IPS-18c (cell line): ENCODE measurements at regions not wholly inside any gene's neighbourhood (a gene's known extent, or its start where the extent isn't known, plus 50 kb on each side); places are given as distances from the start of the nearest gene placed in this dataset.
"Not testable (repeated sequence)": the region's sequence is repeated elsewhere in the genome, so short reads cannot be mapped to it uniquely, and the experiment has no call there.

Source experiments
- H3K4me3 ChIP-seq: 2 replicates; pipeline ENCODE4 v1.7.0; 2013; ENCODE audit warnings: low read depth, mild to moderate bottlenecking, low read length, moderate library complexity; ENCODE audit not compliant: insufficient read depth
- H3K9me3 ChIP-seq: one replicate; pipeline ENCODE4 v1.6.1; 2013; ENCODE audit warnings: mild to moderate bottlenecking, low read length, moderate library complexity; ENCODE audit not compliant: control insufficient read depth, insufficient read depth

DNA sequence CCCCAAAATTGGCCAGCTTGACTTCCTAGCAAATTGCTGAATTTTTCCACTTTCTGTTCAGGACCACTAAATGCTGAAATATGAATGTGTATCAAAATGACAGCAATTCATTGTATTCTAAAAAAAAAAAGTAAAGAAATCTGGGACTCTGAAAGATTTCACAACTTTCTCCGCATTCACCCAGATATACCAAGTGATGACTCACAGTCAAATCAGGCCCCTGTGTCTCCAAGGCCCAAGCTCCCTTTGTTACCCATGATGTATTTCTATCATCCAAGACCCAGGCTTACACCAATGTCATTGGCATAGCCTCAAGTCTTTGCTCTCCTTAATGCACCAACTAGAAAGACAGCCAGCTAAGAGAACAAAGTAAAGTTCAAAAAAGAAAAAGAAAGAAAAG, 493.9 kb downstream of the NTRK2 start:
- Histone ChIP-seq H3K4me3 (no peak overlapping the region), H3K9me3 (no peaks in the 10 kb centered on the region)

DNA sequence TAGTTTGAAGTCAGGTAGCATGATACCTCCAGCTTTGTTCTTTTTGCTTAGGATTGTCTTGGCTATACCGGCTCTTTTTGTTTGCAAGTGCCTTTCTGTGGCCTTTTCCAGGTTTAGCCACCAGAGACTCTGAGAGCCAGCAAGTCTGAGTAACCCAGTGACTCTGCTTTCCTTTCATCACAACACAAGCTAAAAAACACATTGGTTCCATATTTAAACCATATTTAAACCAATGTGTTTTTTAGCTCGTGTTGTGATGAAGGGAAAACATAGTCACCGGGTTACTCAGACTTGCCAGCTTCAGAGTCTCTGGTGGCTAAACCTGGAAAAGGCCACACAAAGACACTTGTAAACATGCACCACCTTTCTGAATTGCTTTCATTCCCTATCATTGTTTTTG, 493.3 kb downstream of the NTRK2 start:
- no peaks in the 10 kb centered on the region for H3K9me3 ChIP-seq
- H3K4me3 ChIP-seq = no peak overlapping the region

DNA sequence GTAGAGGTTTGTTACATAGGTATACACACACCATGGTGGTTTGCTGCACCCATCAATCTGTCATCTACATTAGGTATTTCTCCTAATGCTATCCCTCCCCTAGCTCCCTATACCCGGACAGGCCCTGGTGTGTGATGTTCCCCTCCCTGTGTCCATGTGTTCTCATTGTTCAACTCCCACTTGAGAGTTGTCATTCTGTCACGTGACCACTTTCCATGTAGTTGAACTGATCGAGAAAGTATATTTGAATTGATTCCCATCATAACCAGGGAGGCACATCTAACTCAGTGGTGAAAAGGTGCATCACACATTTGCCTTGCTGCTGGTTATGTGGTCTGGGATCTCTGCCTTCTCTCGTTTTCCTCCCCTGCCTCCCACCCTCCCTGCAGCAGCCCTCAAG, 491.4 kb downstream of the NTRK2 start:
- H3K4me3 ChIP-seq, H3K9me3 ChIP-seq: not testable (repeated sequence)

DNA sequence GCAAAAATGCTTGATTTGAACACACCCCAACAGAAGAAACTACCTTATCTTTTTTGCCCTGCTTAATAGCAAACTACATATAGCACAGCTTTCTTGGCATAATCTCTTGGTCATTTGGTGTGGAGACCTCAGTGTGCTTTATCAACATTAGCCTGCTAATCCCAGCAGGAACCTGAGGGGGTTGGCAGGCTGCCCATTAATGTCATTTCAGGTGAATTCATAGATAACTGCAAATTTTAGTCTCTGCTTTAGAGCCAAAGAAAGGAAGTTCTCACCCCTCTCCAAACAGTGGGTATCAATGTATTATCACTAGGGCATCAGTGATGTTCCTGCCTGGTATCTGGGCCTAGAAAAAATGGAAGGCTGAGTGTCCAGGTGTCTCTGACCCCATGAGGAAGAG, 489.0 kb downstream of the NTRK2 start:
- H3K9me3 ChIP-seq = no peaks in the 10 kb centered on the region
- H3K4me3 ChIP-seq = no peak overlapping the region

DNA sequence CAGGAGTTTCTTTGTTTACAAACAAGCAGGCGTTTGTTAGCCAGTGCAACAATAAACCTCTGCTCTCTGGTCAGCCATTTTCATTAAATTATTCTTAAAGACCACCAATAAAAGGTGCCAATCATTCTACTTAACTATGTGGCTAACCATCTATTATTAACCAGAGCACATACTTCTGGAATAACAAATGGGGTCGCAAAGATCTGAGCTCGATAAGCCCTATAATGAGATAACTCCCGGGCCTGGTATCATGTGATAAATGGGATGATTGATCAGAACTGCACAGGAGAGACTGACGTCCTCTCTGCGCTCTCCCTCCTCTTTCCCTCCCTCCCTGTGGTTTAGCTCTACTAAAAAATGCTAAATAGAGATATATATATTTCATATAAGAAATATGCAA, 488.2 kb downstream of the NTRK2 start:
- no peaks in the 10 kb centered on the region for H3K9me3 ChIP-seq
- no peak overlapping the region for H3K4me3 ChIP-seq

DNA sequence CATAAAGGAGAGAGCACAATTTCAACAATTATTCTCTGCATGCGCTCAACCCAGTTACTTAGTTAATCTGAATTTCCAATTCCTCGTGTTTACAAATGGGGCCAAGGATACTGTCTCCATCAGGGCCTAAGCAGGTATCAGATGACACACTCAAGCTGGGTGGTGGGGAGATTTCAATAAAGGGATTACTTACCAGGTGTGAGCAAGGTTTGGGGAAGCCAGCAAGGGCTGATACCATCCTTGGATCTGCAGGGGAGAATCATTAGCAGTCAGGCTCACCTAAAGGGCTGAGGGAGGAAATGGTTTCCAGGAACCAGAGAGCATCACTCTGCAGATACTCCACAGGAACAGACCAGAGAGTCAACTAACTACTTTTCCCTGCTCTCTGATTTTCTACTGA, 487.1 kb downstream of the NTRK2 start:
- no peak overlapping the region for H3K4me3 ChIP-seq

DNA sequence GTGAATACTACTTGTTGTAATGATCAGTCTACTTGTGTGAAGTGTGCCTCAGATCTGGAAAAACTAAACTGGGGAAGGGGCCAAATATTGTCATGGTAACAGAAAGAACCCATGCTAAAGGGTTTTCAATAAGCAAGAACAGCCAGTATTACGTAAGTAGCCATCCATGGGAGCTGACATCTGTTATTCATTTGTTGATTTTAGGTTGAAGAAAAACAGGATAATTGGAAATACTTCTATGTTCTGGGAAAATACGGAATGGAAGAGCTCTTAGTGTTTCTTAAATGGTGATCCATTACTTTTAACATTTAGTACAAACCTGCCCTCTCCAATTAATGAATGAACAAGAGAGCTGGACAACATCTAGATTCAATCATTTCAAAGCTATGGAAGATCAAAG, 485.8 kb downstream of the NTRK2 start:
- H3K9me3 ChIP-seq = no peaks in the 10 kb centered on the region
- no peak overlapping the region for H3K4me3 ChIP-seq

More for the DNA sequence above, 487.1 kb downstream of the NTRK2 start:
- H3K9me3 ChIP-seq = no peaks in the 10 kb centered on the region

DNA sequence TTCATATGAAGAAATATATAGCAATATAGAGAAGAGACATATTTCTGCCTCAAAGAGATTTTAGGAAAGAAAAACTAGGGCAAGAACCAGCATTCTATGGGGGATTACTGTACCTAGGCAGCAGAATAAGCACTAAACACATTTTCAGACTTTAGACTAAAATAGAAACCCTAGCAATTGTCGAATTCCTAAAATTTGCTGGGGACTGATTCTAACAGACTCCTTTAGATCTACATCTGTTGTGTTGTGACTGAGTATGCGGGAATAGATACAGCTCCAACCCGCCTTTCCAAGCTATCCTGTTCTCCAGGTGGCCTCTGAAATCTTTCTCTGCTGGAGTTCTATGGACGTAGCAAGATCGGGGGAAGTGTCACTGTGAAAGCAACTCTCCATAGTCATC, 482.2 kb downstream of the NTRK2 start:
- Histone ChIP-seq H3K9me3 (no peaks in the 10 kb centered on the region), H3K4me3 (no peak overlapping the region)

DNA sequence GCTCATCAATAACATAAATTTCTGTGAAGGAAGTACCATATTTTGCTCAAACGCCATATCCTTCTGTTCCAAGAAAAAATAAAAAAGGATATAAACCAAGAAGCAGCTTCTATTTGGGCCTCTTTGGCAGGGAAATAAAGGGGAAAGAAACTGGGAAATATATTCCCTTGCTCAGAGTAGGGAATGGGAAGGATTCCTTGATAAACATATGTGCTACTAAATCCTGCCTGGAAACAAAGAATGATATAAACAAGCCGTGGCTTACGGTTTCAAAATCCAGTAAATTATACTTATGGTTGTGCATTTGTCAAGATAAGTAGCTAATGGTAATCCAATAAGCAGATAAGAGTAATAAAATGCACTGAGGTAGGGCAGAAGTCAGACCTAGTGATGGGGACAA, 481.6 kb downstream of the NTRK2 start:
- no peaks in the 10 kb centered on the region for H3K9me3 ChIP-seq
- H3K4me3 ChIP-seq = no peak overlapping the region

DNA sequence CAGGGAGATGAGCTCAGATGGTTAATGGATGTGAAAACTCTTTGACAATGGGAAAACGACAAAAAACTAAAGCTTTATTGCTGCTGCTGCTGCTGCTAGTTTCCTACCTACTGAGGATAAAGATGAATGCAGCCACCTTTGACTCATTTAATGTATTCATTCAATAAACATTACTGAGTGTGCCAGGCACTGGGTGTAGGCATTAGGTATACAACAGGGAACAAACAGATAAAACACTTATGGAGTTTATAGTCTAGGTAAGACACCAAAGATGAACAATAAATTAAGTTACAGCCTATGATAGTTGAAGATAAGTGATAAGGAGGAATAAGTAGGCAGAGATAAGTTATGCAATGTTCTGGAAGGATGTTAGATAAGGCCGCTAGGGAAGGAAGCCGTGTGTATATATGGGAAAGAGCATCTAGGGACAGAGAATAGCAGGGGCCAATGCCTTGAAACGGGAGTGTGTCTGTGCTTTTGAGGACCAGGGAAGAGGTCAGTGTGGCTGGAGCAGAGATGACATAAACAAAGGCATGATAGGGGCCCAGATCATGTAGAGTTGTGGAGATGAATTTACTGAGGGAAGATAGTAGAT, 477.6 kb downstream of the NTRK2 start:
- Histone ChIP-seq H3K4me3 (no peak overlapping the region), H3K9me3 (no peaks in the 10 kb centered on the region)

DNA sequence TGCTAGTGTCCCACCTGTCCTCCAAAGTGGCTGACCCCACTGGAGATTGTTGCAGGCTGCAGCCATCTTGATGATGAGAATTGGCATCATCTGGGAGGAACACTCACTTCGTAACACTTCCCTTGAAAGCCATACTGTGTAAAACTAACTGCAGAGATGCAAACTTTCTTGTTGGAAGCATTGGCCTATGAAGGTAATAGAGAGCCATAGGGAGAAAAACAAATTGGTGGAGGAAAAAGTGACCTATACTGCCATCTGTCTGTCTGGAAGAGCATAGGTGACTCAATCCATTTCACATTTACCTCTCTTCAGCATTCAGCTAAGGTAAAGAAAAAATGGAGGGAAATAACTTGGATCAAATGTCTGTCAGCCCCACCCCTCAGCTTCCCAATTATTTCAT, 473.4 kb downstream of the NTRK2 start:
- Histone ChIP-seq H3K9me3 (no peaks in the 10 kb centered on the region), H3K4me3 (no peak overlapping the region)

DNA sequence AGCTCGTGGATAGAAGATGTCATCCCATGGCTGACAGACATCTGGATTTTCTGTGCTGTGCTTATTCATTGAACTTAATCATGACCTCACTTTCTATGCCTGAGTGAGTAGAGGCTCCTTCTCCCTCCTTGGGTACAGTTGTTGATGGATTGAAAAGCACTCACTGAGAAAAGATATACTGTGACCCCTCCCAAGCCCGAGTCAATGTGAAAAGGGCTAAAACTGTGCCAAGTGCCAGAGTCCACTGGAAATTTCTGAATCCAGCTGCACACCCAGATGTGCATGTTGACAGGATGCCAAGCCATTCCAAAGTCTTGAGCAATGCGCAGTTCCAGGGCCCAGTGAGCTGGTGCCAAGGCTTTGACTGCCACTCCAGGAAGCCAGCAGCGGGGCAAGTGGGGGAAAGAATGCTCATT, 473.0 kb downstream of the NTRK2 start:
- H3K9me3 ChIP-seq = no peaks in the 10 kb centered on the region
- H3K4me3 ChIP-seq = no peak overlapping the region

DNA sequence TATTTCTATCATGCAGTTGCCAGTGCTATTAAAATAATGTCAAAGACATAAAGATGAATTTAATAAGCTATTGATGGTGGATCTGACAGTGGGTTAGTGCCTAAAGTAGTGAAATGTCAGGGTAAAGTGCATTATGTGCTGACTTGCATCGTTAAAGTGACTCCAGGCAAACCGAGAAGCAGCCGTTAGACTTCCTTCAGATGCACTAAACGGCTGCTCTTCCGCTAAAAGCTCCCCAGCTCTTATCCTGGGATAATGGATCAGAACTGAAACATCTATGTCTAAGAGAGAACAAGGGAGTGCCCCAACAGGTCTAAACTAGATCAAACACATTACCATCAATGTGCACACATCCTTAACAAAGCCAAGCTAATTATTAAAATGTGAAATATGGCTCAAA, 468.2 kb downstream of the NTRK2 start:
- H3K4me3 ChIP-seq = no peak overlapping the region
- H3K9me3 ChIP-seq = peaks cover 2% of the 10 kb centered on the region

DNA sequence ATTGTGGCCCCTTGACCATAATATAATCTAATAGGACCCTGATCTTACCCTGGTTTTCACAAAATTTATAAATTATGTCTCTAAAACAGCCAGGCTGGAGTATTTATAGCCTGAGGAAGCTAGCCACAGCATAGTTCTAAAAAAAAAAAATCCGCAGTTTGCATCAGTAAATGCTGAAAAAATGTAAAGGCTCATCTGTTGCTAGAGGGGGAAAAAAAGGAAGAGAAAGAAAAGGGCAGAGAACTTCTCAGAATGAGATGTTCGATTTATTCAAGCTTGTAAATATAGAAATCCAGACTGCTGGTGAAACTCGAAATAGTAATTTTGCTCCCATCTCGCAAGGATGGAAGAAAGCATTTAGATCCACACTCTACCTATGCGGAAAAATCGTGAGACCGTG, 467.5 kb downstream of the NTRK2 start:
- no peak overlapping the region for H3K4me3 ChIP-seq
- peaks cover 2% of the 10 kb centered on the region for H3K9me3 ChIP-seq

DNA sequence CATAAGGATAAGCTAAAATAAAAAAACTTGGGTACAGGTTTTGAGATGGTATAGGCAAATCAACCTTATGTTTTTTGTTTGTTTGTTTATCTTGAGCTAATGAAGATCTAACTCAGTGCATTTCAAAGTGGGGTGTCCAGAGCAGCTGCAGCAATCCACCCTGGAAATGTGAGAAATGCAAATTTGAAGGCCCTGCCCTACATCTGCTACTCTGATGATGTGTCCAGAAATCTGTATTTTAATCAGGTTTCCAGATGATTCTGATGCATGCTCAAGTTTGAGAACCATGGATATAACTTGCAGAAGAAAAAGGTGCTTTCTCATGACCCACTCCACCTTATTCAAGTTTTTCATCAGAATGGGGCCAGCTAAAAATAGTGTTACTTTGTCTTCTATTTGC, 467.0 kb downstream of the NTRK2 start:
- H3K9me3 ChIP-seq = peaks cover 2% of the 10 kb centered on the region

DNA sequence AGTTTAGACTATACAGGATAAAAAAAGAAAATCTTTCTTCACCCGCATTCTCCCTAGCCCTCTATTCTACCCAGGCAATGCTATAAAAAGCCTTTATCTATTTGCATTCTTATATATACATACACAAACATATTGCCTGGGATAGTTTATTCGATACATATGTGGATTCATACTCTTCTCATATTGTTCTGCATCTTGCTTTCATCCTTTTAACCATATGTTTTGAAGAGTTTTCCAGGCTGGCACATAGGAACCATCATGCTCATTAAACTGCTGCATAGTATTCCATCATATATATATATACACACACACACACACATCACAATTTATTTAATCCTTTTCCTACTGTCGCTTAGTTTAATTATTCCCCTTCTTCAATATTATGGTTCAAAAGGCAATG, 461.2 kb downstream of the NTRK2 start:
- H3K4me3 ChIP-seq = no peak overlapping the region
- peaks cover 2% of the 10 kb centered on the region for H3K9me3 ChIP-seq

More for the DNA sequence above, 467.0 kb downstream of the NTRK2 start:
- H3K4me3 ChIP-seq = no peak overlapping the region

DNA sequence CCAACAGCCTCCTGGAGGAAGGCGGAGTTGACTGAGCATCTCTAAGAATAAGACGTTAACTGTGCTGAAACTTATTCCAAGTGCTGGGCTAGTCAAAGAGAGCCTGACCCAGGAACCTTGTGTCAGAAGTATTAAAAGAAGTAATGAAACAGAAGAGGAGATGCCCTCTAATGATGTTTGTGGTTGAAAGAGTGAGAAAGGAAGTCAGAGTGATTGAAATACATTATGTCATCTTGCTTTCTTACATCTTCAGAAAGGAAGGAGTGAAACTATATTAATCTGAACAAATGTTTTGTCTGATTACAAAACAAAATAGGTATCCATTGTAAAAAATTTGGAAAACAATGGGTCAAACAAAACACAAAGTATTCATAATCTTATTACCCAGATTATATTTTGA, 460.7 kb downstream of the NTRK2 start:
- Histone ChIP-seq H3K9me3 (peaks cover 2% of the 10 kb centered on the region), H3K4me3 (no peak overlapping the region)

DNA sequence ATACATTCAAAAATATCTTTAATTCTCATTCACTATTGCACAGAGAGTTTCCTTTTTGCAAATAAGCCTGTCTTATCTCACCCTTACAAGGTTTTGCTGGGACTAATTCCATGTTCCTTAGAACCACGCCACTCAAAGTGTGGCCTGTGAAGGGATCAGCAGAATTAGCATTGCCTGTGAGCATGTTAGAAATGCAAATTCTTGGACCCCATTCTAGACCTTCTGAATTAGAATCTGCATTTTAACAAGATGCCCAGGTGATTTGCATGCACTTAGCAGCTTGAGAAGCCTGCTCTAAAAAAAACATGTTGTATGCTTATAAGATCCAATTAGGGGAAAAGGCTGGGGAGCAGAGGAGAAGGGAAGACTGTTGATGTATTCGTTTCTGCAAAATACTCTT, 460.0 kb downstream of the NTRK2 start:
- Histone ChIP-seq H3K9me3 (no peaks in the 10 kb centered on the region), H3K4me3 (no peak overlapping the region)

DNA sequence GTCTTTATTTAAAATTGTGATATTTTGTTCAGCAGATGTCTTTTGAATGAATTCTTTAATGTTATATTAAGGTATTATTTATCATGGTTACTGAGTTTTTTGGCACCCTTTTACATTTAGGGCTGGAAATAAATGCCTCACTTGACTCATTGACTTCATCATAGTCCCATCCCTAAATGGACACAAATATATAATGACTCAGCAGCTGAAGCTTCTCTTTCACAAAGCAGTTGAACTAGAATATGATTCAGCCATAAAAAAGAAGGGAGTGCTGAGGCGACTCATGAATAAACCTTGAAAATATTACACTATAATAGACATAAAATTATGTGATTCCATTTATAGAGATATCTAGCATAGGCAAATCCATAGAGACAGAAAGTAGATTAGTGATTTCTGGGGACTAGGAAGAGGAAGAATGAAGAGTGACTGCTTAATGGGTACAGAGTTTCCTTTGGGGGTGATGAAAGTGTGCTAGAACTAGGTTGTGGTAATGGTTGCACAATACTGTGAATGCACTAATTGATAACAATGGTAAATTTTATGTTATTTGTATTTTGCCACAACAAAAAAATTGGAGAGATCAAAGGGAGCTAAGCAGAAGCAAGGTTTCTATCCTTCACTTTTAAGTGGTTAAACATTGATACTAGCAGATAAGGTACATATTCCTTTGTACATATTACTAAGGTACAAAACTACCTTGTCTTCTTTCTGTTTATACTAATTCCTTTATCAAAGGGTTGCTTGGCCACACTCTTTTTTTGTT, 449.6 kb downstream of the NTRK2 start:
- Histone ChIP-seq H3K9me3 (peaks cover 2% of the 10 kb centered on the region), H3K4me3 (no peak overlapping the region)
